ENCODE measurements at regions not wholly inside any gene's neighbourhood (a gene's known extent, or its start where the extent isn't known, plus 50 kb on each side); places are given as distances from the start of the nearest gene placed in this dataset.

DNA sequence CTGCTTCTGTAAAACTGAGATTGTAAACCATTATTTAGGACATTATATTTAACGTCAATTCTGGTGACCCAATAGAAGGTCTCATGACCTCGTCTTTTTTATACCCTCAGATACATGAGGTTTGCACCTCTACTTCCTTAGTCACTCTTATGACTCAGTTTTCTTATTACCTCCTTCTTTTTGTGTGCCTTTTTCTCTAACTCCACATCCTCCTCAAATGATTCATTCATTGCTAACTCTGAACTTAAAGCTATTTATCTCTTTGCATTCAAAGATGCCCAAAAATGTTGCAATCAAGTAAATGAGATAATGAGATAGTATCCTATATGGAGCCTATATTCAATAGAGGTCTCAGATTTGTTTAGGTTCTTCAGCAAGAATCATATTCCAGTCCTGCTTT is 121.0 kb upstream of the KYNU start:
- TF ChIP-seq, protein P1, sequence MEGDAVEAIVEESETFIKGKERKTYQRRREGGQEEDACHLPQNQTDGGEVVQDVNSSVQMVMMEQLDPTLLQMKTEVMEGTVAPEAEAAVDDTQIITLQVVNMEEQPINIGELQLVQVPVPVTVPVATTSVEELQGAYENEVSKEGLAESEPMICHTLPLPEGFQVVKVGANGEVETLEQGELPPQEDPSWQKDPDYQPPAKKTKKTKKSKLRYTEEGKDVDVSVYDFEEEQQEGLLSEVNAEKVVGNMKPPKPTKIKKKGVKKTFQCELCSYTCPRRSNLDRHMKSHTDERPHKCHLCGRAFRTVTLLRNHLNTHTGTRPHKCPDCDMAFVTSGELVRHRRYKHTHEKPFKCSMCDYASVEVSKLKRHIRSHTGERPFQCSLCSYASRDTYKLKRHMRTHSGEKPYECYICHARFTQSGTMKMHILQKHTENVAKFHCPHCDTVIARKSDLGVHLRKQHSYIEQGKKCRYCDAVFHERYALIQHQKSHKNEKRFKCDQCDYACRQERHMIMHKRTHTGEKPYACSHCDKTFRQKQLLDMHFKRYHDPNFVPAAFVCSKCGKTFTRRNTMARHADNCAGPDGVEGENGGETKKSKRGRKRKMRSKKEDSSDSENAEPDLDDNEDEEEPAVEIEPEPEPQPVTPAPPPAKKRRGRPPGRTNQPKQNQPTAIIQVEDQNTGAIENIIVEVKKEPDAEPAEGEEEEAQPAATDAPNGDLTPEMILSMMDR (IDR thresholded peaks at IDR 0.05; ENCODE audit: insufficient read depth, low read length), result no peak
- TF ChIP-seq SPI1 (IDR thresholded peaks at IDR 0.05; ENCODE audit: borderline replicate concordance, low read depth), result no peak
- no peak for TF ChIP-seq GABPA (IDR thresholded peaks at IDR 0.05; ENCODE audit: low read depth)
- no peak for TF ChIP-seq POLR2AphosphoS5 (IDR thresholded peaks at IDR 0.05; ENCODE audit: low read depth)
- TF ChIP-seq, protein P2, sequence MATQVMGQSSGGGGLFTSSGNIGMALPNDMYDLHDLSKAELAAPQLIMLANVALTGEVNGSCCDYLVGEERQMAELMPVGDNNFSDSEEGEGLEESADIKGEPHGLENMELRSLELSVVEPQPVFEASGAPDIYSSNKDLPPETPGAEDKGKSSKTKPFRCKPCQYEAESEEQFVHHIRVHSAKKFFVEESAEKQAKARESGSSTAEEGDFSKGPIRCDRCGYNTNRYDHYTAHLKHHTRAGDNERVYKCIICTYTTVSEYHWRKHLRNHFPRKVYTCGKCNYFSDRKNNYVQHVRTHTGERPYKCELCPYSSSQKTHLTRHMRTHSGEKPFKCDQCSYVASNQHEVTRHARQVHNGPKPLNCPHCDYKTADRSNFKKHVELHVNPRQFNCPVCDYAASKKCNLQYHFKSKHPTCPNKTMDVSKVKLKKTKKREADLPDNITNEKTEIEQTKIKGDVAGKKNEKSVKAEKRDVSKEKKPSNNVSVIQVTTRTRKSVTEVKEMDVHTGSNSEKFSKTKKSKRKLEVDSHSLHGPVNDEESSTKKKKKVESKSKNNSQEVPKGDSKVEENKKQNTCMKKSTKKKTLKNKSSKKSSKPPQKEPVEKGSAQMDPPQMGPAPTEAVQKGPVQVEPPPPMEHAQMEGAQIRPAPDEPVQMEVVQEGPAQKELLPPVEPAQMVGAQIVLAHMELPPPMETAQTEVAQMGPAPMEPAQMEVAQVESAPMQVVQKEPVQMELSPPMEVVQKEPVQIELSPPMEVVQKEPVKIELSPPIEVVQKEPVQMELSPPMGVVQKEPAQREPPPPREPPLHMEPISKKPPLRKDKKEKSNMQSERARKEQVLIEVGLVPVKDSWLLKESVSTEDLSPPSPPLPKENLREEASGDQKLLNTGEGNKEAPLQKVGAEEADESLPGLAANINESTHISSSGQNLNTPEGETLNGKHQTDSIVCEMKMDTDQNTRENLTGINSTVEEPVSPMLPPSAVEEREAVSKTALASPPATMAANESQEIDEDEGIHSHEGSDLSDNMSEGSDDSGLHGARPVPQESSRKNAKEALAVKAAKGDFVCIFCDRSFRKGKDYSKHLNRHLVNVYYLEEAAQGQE (IDR thresholded peaks at IDR 0.05; ENCODE audit: insufficient replicate concordance, low read depth), result no peak

Measured in HL-60 (cell line).